Hepatic stellate cell (primary cell): ENCODE measurements at regions not wholly inside any gene's neighbourhood (a gene's known extent, or its start where the extent isn't known, plus 50 kb on each side); places are given as distances from the start of the nearest gene placed in this dataset.

Experiments used
- DNase-seq: peaks from one replicate; pipeline ENCODE4 v3.0.0; 2011; ENCODE audit warnings: low spot score

DNA sequence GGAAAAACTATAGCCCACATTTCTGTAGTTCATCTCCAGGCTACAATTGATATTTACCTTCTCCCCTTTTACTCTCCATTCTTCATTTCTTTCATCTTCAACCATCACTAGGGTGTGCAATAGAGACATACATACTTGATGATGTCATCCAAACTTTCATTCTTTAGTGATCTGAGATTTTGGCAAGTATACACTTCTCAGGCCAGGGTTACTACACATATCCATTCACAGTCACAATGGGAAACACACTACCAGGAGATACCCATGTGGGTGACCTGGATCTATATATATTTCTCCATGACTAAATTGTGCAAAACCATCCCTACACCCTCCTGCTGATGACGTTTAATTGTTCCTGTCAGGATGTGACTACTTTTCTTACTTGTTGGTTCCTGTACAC, 769.5 kb upstream of the DPPA4 start:
- no peak for DNase-seq

DNA sequence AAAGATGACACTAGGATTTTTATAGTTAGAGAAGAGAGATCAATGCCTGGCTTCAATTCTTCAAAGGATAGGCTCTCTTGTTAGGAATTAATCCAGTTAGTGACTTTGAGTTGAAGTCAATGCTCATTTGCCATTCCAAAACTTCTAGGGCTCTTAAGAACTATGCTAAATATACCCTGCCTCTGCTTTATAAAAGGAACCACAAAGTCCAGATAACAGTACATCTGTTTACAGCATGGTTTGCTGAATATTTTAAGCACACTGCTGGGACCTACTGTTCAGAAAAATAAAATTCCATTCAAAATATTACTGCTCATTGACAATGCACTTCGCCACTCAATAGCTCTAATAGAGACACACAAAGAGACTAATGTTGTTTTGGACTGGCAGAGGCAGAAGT, 786.6 kb upstream of the DPPA4 start:
- DNase-seq, result no peak

DNA sequence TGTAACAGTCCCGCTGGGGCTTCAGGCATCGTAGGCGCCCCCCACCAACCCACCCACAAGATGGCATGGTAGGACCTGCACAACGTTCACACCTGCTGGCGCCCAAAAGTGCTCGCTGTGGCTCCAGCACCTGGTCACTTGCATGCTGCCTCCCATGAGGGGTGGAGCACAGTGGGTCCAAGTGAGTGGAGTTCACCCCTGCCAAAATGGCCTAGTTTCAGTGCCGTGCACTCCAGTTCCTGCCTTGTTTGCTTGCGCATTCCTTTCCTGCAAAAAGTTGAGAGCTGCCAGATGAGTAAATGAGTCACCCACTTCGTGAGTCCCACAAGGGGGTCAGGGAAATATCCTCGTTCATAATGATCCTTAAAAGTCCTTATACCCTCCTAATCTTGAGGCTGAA, 788.7 kb upstream of the DPPA4 start:
- no peak for DNase-seq

DNA sequence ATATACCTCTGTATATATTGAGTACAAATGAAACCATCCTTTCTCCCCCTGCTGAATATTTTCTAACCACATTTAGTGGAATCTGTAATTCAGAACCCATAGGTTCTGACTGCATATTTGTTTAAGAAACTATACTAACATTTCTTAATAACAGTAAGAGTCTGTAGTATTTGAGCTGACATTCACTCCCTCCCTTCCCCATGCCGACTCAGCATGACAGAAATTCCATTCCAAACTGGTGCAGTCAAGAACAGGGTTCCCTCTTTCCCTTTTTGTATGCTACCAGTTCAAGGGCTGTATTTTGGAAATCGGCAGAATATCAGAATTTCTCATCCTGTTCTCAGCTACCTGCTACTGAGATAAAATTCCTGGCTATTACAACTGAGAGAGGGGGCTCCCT, 796.6 kb upstream of the DPPA4 start:
- no peak for DNase-seq

DNA sequence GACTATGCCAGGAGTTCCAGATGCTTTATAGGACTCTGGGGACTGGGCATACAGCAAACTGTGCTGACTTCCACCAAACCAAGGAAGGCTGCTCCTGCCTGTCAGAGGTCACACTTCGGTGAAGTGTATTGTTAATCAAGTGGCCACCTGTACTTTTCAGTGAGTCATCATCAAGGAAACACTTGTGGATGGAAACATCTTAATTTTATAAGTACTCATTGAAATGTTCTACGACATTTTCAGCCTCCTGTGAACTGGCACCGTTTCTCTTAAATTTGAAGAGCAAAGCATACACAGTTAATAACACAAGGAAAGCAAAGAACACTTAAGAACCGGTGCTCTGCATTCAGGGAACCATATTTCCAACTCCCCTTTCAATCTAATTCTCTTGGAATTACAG, 801.7 kb upstream of the DPPA4 start:
- DNase-seq, result no peak

DNA sequence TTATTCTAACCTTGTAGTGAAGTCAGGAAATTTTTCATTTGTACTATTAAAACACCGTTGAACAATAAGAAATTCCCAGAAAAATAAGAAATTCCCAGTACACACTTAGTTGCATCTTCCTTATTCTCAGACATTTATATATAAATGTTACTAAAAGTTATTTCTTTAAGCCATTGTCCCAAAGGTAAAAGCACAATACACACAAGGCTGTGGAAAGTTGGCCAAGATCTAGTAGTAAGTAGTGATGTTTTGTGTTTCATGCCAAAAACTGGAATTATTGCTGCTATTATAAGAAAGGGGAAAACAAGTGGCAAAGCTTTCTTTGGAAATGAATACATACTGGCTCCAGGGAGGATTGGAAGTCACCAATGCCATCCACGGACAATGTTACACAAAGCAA, 802.5 kb upstream of the DPPA4 start:
- no peak for DNase-seq

DNA sequence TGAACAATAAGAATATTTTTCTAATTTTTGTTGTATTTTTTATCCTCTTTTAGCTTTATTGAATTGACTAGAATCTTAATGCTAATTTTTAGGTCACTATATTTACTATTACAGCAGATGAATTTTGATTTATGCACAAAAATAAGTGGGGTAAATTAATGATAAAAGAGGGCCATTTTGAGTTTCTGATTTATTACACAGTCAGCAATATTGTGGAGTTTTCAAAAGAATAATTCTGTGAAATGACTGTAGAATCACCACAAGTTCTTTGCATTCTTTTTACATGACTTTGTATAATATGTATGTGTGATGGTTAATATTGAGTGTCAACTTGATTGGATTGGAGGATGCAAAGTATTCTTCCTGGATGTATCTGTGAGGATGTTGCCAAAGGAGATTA, 812.4 kb upstream of the DPPA4 start:
- DNase-seq, result no peak

DNA sequence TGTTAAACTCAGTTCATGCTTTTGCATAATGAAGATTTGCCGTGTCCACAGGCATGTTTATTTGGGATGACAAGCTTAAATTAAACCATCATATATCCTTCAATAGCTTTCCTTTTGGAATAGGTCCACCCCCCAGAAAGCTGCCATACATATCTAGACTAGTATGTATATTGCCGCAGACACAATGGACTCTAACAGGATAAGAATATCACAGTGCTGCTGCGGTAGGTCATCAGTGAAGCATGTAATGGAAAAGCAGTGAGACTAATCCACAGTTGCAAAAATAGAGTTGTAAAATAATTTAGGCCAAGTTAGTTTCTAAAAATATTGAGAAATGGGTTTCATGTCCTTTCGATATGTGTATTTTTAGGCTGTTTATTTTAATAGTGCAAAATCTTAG, 819.9 kb upstream of the DPPA4 start:
- DNase-seq, result no peak

DNA sequence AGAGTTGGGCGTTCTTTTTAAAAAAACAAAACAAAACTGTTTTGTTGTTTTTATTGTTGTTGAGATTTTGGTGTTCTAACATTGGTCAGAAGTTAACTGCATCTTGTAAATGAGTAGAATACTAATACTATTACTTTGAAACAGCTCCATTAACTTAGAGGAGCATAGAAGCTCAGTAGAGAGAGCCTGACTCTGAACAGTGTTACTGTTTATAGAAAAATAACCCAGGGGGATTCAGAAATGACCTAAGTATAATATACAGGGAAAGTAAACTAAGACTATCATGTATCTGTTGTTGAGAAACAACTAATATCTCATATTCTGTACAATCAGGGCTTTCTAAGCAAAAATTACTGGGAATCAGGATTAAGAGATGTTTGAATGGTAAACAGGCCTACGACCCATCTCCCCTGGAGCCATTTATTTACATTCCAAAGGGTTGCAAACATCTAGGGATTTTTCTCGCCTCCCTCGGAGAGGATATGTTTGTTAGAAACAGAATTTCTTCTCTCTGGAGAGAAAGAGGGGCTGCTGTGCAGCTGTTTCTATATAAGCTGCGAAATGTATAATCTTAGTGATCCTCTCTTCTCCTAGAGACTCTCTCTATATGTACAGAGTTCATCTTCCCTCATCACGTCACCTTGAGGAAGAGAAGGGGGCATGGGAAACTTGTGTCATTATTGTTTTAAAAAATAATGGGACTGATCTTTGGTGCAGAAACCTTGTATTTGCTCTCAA, 827.5 kb upstream of the DPPA4 start:
- DNase-seq, result no peak

DNA sequence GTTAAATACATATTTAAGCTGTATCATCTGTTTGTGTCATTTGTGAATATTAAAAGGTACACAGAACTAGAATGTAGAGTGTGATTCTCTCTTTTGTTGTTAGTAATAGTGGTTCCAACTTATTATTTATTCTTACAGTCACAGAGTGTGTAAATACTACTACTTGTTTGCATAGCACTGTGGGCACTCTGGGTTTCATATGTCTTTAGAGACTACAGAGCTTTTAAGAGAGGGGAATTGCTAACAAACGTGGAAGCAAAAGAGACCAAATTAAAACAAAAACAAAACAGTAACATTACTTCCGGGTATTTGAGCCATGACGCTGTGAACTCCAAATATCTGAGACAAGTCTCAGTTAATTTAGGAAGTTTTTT, 828.0 kb upstream of the DPPA4 start:
- DNase-seq, result no peak

DNA sequence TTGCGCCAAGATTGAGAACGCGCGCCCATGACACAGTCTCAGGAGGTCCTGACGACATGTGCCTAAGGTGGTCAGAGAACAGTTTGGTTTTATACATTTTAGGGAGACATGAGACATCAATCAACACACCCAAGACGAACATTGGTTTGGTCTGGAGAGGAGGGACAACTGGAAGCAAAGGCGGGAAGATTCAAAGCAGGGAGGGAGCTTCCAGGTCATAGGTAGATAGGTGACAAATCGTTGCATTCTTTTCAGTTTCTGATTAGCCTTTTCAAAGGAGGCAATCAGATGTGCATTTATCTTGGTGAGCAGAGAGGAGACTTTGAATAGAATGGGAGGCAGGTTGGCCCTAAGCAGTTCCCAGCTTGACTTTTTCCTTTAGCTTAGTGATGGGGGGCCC, 828.4 kb upstream of the DPPA4 start:
- DNase-seq, result no peak

DNA sequence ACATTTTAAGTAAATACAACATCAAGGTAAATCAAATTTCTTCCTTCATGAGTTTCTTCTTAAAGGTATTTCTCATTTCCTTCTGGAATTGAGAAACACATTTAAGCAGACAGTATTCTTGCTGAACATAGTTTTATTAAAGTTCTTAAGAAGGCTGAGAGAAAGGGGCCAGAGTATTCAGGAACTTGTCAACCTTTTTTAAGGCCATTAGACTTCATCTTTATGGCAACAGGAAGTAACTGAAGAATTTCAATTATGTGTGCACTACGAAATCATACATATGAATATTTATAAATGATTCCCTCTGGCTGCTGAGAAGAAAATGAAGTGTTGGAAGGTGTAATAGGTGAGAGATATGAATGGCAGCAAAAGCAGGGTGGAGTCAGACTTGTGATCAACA, 829.4 kb upstream of the DPPA4 start:
- no peak for DNase-seq

DNA sequence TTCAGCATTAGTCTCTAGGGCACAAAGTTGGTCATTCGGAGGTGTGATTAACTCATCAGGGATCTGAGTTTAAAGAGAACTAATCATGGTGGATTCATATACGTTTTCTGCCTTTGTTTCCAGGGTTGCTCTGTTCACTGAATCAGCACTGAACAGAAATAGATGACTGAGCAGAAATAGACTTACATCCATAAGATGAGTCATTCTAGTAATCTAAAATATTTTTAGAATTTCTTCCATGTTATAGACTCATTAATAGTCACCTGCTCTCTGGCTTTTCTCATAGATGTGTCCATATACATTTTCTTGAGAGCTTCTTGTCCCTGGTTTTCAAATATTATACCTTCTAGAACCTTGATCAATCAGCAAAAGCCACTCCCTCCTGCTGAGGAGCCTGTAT, 837.6 kb upstream of the DPPA4 start:
- no peak for DNase-seq

DNA sequence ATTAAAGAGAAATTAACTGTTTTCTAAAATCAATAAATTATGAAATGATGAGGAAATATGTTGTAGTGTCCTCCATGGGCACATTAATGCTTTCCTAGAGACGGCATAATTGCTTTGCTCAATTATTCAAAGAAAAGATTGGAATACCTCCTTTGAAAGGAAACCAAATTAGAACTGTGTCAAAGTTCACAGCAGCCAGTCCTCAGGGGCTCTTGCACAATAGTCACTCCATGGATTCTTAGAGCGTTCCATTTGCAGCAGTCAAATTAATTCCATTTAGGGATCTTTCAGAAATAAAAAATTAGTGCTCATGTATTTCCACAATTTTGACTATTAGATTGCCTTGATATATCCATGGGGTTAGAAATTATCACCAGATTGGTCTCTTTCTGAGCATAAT, 841.6 kb upstream of the DPPA4 start:
- no peak for DNase-seq

DNA sequence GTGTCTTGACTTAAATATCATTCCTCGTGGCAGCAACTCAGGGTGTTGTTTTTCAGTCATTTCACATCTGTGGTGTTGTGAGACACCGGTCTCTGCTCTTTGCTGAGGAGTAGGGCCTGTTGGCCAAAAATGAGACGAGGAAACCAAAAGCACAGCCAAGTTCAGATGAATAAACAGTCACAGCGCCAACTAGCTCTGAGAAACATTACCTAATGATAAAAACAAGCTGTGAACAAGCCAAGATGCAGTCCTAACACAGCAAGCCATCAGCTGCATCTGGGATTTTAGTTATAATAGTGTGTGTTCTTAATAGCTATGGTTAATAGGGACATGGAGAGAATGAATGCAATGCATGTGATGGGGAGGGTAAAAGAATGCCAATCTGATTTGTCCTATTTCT, 843.4 kb upstream of the DPPA4 start:
- DNase-seq, result no peak

DNA sequence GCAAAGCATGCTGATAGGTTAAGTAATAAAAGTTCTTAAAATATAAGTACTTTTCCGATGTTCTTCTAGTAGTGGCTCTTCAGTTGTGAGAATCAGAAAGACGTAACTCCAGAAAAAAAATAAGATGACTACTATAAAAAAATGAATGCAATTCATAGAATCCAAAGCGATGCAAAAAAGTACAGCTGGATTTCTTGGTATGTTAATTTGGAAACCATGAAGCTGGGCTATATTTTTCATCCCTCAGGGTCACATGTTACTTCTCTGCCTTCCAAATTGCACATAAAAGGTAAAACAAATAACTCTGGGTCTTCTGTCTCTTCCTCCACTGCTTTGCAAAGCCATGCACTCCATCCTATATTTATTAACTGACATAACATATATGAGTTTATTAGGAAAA, 843.9 kb upstream of the DPPA4 start:
- no peak for DNase-seq

DNA sequence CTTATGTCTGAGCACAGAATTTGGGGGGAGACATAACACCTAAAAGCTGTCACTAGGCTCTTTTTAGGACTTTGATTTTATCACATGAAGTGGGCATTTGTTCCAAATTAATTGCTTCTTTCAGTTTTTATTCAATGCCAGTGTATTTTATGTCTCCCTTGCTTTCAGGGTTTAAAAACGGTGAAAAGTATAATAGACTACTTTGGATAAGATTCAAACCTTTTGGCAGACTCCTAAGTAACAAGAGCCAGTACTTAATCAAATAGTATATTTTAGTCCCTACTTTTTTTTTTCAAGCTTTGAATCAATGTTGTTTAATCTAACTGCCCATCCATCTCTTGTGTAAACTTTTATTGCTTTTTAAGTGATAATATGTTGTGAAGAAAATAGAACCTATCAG, 847.2 kb upstream of the DPPA4 start:
- DNase-seq, result no peak

DNA sequence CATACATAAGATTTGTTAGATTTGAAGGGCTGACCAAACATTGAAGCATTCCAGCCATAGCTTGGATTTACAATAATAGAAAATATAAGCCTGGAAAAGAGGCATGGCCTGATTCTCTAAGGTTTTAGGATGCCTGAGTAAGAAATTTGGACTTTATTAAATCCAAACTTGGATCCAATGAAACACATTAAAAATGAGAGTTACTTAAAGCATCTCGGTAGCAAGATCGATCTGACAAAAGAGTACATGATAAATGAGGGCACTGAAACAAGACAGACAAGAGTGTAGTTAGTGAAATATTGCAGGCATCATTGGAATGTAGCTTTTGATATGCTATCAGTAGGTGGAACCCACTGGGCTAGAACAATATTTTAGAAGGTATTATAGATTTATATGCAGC, 855.7 kb upstream of the DPPA4 start:
- DNase-seq, result no peak

DNA sequence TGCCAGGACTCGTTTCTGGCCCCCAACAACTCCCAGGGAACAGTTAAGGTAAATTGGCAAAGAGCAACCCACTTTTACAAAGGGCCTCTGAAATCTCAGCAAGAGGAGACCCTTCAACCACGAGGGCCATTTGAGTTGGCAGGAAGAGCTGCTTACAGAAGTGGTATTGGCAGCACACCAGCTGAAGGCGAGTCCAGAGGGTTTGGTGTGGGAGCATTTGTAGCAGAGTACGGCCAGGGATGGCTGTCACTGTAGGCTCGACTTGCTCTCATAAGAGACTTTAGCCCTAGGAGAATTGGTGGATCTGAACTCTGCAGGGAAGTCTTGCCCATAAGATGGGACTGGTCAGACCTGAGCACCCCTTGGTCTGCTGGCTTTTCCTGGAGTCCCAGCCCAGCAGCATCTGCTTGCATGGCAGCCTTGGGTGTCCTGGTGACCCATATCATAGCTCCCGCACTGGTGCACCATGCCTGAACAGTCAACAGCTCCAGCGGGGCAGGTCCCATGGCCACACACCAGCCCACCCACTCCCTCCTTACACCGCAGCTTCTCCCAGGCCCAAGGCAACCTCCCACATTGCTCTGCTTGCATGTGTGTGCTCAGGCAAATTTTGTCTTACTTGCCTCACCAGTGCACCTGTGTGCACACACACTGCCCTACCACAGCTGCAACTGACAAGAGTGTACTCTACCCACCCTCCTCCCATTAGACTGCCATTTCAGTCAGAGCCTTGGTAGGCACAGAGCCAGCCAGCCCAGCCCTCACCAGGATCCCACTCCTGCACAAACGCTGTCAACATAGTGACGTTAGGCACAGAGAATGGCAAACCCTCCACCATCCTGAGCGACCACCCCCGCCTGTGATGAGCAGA, 861.6 kb upstream of the DPPA4 start:
- DNase-seq, result no peak

DNA sequence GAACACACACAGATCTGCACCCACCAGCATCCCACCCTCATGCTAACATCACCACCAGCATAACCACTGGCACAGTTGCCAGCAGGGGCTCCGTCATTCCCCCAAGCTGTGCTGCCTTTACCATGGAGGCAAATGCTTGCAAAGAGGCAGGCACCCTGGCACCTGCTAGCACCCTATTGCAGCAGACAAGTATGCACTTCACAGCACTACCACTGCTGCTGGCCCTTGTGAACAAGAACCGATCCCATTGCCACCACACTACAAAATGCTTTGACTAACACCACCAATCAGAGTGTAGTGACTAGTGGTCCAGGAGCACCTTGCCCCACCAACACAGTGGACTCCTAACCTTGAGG, 862.2 kb upstream of the DPPA4 start:
- no peak for DNase-seq

DNA sequence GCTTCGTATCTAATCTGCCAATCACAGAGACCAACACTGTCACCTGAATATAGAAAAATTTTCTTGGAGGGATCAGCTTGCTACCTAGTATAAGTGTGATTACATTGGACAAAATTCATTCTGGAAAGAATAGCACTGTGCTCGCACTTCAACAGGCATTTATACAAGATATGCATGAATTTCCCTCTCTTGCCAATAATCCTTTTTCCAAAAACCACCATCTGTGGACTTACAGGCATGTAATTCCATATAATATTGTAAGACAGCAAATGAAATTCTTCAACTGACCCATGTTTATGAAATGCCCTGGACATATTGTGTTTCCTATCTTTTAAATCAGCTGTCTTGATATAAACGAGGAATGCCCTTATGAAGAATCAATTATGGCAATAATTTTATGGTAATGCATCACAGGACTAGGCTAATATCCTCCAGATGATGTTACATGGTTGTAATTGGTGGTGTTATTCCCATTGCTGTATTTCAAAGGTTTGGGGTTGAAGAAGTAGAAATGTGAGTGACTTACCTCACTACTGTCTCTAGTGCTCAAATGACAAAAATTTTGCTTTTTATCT, 861.4 kb upstream of the NECTIN3 start:
- no peak for DNase-seq

DNA sequence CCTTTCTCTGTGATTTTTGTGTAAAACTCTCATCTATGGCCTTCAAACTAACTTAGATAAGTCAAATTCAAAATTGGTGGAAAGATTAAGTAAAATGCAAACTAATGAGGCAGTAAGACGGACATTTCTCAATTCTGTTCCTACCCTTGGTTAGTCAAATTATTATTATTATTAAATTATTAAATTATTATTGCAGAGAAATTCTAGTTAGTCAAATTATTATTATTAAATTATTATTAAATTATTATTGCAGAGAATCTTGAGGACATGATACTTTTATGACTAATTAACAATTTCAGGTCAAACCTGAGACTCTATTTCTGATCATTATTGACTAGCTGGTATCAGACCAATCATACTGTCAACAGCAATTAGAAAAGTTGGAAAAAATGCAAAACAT, 845.0 kb upstream of the NECTIN3 start:
- no peak for DNase-seq

DNA sequence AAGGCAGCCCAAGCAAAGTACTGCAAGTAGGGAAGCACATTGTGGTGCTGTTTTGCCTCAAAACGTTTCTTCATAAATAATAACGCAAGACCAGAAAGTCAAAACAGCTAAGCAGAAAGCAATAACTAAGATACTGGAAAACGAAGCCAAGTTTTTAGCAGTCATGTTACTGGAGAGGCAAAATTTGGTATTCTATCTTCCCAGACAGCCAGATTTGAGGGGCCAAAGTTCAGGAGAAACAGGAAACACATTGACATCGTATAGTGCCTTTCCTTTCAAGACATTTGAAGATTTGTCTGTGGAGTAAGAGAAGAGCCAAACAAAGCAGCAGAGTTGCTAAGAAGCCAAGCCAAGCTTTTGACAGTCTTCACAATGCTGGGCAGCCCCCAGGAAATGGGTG, 843.6 kb upstream of the NECTIN3 start:
- no peak for DNase-seq

DNA sequence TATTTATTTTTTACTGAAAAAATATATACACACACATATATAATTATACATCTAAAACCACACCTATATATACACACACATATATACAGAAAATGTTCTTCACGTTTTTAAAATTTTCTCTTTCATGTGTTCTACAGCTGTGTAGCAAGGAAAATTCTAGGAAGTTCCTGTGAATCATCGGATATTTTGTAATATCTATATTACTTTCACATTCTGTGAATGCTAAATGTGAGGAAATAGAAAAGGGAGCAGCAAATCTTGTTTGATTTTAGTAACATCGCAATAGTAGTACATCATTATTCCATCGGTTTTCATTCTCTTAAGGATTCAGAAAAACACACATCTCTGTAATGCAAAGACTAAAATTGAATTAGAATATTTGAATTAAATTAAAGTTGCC, 836.8 kb upstream of the NECTIN3 start:
- no peak for DNase-seq
